ENCODE measurements at regions not wholly inside any gene's neighbourhood (a gene's known extent, or its start where the extent isn't known, plus 50 kb on each side); places are given as distances from the start of the nearest gene placed in this dataset.
"Not testable (repeated sequence)": the region's sequence is repeated elsewhere in the genome, so short reads cannot be mapped to it uniquely, and the experiment has no call there.

DNA sequence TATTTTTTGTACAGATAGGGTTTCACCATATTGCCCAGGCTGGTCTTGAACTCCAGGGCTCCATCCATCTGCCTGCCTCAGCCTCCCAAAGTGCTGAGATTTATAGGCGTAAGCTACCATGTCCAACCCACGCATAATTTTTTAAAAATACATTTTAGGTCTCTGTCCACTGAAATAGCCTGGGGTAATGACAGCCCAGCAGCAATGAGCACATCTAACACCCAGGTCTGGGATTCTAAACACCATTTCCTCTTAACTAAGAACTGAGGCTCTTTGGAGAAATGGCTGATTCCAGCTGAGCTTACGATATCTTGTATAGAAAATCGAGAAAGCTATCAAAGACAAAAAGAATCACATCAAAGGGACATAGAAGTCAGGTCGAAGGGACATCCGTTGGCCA is 245.3 kb downstream of the PARN start:
- no peak overlapping the region for H3K4me3 Mint-ChIP-seq
- no peak for DNase-seq
- H3K27me3 Mint-ChIP-seq: peaks cover 4% of the 10 kb centered on the region
- H3K4me1 Mint-ChIP-seq: no peaks in the 10 kb centered on the region
- no peak overlapping the region for H3K27ac Mint-ChIP-seq
- no peaks in the 10 kb centered on the region for H3K9me3 Mint-ChIP-seq
- intact Hi-C loops (cut with micrococcal nuclease): no loop called here
- no peaks in the 10 kb centered on the region for H3K36me3 Mint-ChIP-seq (ENCODE audit: low read depth)

DNA sequence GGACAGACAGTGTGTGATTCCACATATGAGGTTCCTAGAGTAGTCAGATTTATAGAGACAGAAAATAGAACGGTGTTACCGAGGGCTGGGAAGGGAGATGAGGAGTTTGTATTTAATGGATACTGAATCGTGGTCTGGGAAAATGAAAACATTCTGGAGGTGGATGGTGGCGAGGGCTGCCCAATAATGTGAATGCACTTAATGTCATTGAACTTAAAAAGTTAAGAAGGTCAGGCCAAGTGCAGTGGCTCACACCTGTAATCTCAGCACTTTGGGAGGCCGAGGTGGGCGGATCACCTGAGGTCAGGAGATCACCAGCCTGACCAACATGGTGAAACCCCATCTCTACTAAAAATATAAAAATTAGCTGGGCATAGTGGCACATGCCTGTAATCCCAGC is 246.2 kb downstream of the PARN start:
- intact Hi-C loops (cut with micrococcal nuclease); H3K27me3 Mint-ChIP-seq; H3K27ac Mint-ChIP-seq; DNase-seq; H3K4me3 Mint-ChIP-seq; H3K9me3 Mint-ChIP-seq; H3K36me3 Mint-ChIP-seq (ENCODE audit: low read depth); H3K4me1 Mint-ChIP-seq: not testable (repeated sequence)

DNA sequence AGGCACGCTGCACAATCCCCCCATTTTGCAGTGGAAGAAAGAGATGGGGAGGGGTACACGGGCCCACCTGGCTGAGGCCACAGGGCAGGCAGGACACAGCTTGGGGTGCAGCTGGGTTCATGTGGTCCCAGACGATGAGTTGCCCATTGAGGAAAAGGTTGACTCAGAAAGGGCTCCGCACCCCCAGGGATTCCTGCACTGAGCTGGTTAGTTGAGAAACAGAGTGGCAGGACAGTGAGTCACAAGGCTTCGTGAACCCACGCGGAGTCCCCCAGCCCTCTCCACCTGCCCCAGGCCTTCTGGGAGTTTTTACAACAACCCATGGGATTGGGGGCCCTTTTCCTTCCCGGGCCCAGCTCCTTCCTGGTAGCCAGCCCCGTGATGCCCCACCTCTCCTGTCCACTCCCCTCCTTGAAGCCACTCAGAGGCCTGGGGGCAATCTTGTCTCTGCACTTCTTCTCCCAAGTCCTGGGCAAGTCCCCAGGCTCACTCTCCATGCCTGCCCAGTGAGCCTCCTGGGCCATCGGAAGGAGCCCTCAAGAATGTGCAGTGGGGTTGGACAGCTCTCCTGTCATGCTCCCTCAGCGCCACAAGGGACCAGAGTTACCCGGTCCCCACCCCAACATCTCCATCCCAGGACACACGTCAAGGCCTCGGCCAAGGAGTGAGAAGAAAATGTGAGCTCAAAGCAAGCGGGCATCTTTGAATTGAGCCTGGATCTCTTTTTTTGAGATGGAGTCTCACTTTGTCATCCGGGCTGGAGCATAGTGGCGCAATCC is 251.2 kb downstream of the PARN start:
- H3K27me3 Mint-ChIP-seq: peaks cover 2% of the 10 kb centered on the region

DNA sequence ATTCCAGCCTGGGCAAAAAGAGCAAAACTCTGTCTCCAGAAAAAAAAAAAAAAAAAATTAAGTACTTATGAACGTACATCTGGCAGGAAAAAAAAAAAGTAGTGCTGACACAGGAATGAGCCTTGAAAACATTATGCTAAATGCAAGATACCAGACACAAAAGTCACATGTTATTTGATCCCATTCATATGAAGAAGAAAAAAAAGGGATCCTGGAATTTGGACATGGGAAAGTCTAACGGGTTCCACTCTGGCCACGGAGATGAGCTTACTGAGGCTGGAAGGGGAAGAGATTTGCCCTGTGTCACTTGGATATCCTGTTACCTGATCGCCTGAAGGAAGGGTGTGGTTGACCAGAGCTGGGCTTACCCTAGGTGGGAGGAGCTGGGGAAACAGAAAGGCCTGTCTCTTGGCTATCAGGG is 251.9 kb downstream of the PARN start:
- intact Hi-C loops (cut with micrococcal nuclease): no loop called here
- Mint-ChIP-seq H3K27ac (no peak overlapping the region), H3K27me3 (no peaks in the 10 kb centered on the region), H3K4me3 (no peak overlapping the region), H3K4me1 (no peaks in the 10 kb centered on the region), H3K9me3 (no peaks in the 10 kb centered on the region), H3K36me3 (ENCODE audit: low read depth) (no peaks in the 10 kb centered on the region)
- DNase-seq: no peak

More for the DNA sequence above, 251.2 kb downstream of the PARN start:
- Mint-ChIP-seq H3K4me3 (no peak overlapping the region), H3K27ac (no peak overlapping the region), H3K36me3 (ENCODE audit: low read depth) (no peaks in the 10 kb centered on the region), H3K9me3 (no peaks in the 10 kb centered on the region), H3K4me1 (no peaks in the 10 kb centered on the region)
- no peak for DNase-seq
- intact Hi-C loops (cut with micrococcal nuclease): no loop called here

DNA sequence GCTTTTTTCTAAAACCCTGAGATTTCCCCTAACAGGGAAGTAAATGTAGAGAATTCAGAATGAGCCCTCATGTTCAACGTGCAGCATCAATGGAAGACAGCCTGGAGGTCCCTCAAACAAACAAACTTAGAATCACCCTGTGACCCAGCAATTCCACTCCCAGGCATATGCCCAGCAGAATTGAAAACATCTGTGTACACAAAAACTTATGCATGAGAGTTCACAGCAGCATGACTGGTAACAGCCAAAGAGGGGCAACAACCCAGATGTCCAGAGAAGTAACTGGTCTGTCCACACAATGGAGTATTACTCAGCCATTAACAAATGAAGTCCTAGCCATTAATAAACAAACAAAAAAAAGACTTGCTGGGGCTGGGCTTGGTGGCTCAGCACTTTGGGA is 252.7 kb downstream of the PARN start:
- intact Hi-C loops (cut with micrococcal nuclease): no loop called here
- Mint-ChIP-seq H3K4me3 (no peak overlapping the region), H3K9me3 (no peaks in the 10 kb centered on the region), H3K27ac (no peak overlapping the region), H3K4me1 (no peaks in the 10 kb centered on the region), H3K27me3 (no peaks in the 10 kb centered on the region), H3K36me3 (ENCODE audit: low read depth) (no peaks in the 10 kb centered on the region)
- no peak for DNase-seq

DNA sequence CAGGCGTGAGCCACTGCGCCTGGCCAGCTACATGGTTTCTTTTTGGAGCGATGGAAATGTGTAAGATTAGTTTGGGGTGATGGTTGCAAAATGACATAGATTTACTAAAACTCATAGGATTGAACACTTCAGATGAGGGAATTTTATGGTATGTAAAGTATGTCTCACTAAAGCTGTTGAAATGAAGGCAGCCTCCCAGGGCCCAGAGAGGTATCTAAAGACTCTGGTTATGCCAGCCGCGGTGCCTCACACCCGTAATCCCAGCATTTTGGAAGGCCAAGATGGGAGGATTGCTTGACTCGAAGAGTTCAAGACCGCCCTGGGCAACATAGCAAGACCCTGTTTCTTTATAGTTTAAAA is 254.9 kb downstream of the PARN start:
- Mint-ChIP-seq H3K27me3 (no peaks in the 10 kb centered on the region), H3K27ac (no peak overlapping the region), H3K36me3 (ENCODE audit: low read depth) (no peaks in the 10 kb centered on the region), H3K4me1 (no peaks in the 10 kb centered on the region), H3K4me3 (no peak overlapping the region), H3K9me3 (no peaks in the 10 kb centered on the region)
- intact Hi-C loops (cut with micrococcal nuclease): no loop called here
- DNase-seq: no peak

DNA sequence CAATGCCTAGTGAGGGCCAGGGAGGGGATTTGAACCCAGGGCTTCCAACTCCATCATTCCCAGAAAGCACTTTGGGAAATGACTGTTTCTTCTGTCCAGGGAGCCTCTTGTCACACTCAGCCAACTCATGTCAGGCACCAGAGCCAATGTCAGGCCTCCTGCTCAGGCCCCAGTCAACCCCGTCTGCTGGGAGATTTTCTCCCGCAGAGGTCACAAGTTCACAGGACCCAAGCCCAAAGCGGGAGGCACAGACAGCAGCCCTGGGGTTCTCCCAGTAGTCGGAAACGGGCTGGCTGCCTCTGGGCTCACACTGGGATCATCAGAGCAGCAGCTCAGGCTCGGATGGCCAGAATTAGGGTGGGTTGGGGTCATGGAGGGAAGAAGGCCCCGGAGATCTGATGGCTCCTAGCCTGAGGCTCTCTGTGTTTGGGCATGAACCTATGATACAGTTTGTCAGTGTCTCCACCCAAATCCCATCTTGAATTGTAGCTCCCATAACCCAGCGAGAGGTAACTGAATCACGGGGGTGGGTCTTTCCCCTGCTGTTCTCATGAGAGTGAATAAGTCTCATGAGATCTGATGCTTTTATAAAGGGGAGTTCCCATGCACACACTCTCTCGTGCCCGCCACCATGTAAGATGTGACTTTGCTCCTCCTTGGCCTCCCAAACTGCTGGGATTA is 255.5 kb downstream of the PARN start:
- intact Hi-C loops (cut with micrococcal nuclease): no loop called here
- Mint-ChIP-seq H3K27ac (no peak overlapping the region), H3K36me3 (ENCODE audit: low read depth) (no peaks in the 10 kb centered on the region), H3K27me3 (no peaks in the 10 kb centered on the region), H3K4me1 (no peaks in the 10 kb centered on the region), H3K9me3 (no peaks in the 10 kb centered on the region), H3K4me3 (no peak overlapping the region)
- DNase-seq: no peak

DNA sequence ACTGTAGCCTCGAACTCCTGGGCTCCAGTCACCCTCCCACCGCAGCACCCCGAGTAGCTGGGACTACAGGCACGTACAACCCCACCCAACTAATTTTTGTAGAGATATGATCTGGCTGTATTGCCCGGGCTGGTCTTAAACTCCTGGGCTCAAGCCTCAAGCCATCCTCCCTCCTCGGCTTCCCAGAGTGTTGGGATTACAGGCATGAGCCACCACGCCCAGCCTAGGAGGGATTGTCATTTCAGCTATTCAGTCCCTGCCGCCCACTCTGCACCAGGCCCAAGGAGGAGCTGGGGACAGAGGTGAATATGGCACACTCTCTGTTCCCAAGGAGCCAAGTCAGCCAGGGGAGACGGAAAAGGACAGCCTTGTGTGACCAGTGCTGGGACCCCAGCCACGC is 256.2 kb downstream of the PARN start:
- H3K4me3 Mint-ChIP-seq: no peak overlapping the region
- no peaks in the 10 kb centered on the region for H3K36me3 Mint-ChIP-seq (ENCODE audit: low read depth)
- no peaks in the 10 kb centered on the region for H3K4me1 Mint-ChIP-seq
- H3K27ac Mint-ChIP-seq: no peak overlapping the region
- no peaks in the 10 kb centered on the region for H3K27me3 Mint-ChIP-seq
- H3K9me3 Mint-ChIP-seq: no peaks in the 10 kb centered on the region
- no peak for DNase-seq
- intact Hi-C loops (cut with micrococcal nuclease): no loop called here

DNA sequence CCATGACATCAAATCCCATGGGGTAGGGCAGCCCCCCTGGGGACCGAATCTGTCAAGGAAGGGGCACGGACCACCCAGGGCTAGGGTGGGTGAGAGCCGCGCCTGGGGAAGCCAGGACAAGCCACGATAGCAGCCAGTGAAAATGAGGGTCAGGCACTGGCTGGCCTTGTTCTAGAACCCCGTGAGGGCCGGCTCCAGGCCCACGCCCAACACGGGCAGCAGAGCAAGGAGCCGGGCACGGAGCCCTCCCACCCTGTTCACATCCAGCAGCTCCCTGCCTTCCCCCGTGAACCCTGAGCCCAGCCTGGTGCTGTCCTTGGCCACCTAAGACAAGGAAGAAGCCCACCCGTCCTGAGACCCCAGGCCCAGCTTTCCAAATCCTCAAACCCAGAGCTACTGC is 256.7 kb downstream of the PARN start:
- intact Hi-C loops (cut with micrococcal nuclease): no loop called here
- Mint-ChIP-seq H3K36me3 (ENCODE audit: low read depth) (no peaks in the 10 kb centered on the region), H3K27ac (no peak overlapping the region), H3K4me1 (no peaks in the 10 kb centered on the region), H3K4me3 (no peak overlapping the region), H3K27me3 (no peaks in the 10 kb centered on the region), H3K9me3 (no peaks in the 10 kb centered on the region)
- no peak for DNase-seq

DNA sequence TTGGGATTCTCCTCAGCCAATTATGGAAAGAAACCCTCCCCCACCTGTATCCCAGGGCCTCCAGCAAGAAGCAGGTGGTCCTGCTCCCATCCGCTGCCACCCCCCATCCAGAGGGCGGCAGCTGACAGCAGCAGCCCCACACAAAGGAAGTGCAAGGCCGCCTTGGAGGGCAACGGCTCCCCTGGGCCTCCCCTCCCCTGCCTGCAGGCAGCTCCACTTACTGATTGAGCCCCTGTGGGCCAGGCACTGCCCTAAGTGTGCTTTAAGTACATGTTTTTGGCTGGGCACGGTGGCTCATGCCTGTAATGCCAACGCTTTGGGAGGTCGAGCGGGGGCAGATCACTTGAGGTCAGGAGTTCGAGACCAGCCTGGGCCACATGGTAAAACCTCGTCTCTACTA is 257.6 kb downstream of the PARN start:
- no peaks in the 10 kb centered on the region for H3K4me1 Mint-ChIP-seq
- no peak for DNase-seq

DNA sequence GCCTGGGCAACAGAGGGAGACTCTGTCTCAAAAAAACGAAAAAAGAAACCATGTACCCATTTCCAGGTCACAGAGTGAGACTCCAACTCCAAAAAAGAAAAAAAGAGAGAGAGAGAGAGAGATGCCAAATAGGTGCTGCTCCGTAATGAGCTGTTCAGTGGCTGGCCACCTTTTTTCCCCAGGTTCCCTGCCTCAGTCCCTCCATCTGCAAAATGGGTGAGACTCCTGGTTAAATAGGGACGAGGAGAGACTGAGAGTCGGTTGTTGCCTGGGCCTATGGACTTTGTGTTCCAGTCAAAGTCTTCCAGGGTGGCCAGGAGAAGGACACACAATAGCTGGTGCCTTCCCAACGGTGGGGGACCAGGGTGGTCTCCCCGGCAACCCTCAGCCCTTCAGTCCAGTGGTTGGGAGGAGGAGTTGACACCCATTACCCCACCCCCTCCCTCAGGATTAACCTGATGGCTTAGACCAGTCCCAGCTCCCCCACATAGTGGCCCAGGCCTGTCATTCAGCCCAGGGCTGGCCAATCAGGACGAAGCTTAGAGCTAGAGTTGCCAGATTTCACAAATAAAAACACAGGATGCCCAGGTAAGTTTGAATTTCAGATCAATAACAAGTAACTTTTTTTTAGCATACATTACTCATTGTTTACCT is 258.2 kb downstream of the PARN start:
- no peak overlapping the region for H3K27ac Mint-ChIP-seq
- no peaks in the 10 kb centered on the region for H3K27me3 Mint-ChIP-seq

More for the DNA sequence above, 257.6 kb downstream of the PARN start:
- Mint-ChIP-seq H3K36me3 (ENCODE audit: low read depth) (no peaks in the 10 kb centered on the region), H3K27ac (no peak overlapping the region), H3K27me3 (no peaks in the 10 kb centered on the region), H3K4me3 (no peak overlapping the region), H3K9me3 (no peaks in the 10 kb centered on the region)
- intact Hi-C loops (cut with micrococcal nuclease): no loop called here

DNA sequence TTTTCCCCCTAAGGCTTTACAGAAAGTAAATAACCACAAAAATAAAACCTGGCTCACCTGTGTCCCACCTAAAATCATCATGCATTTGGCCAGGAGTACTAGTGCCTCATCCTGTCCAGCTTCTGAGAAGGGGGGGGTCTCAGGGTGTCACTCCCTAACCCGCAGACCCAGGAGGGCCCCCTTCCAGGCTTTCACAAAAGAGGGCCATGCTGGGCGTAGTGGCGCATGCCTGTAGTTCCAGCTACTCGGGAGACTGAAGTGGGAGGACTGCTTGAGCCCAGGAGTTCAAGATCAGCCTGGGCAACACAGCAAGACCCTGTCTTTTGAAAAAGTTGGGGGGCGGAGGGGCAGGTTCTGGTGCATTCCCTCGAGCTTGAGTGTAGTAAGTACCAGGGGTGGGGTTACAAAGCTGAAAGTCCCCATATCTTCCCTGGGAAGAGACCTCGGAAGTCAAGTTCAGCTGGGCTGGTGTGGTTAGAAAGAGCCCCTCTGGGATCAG is 259.3 kb downstream of the PARN start:
- H3K4me1 Mint-ChIP-seq: no peaks in the 10 kb centered on the region
- no peak overlapping the region for H3K27ac Mint-ChIP-seq
- H3K4me3 Mint-ChIP-seq: no peak overlapping the region
- intact Hi-C loops (cut with micrococcal nuclease): no loop called here
- no peaks in the 10 kb centered on the region for H3K27me3 Mint-ChIP-seq
- no peaks in the 10 kb centered on the region for H3K9me3 Mint-ChIP-seq
- H3K36me3 Mint-ChIP-seq (ENCODE audit: low read depth): no peaks in the 10 kb centered on the region
- DNase-seq: no peak

More for the DNA sequence above, 258.2 kb downstream of the PARN start:
- H3K4me3 Mint-ChIP-seq: no peak overlapping the region
- H3K9me3 Mint-ChIP-seq: no peaks in the 10 kb centered on the region
- no peak for DNase-seq
- intact Hi-C loops (cut with micrococcal nuclease): no loop called here
- no peaks in the 10 kb centered on the region for H3K36me3 Mint-ChIP-seq (ENCODE audit: low read depth)
- no peaks in the 10 kb centered on the region for H3K4me1 Mint-ChIP-seq

DNA sequence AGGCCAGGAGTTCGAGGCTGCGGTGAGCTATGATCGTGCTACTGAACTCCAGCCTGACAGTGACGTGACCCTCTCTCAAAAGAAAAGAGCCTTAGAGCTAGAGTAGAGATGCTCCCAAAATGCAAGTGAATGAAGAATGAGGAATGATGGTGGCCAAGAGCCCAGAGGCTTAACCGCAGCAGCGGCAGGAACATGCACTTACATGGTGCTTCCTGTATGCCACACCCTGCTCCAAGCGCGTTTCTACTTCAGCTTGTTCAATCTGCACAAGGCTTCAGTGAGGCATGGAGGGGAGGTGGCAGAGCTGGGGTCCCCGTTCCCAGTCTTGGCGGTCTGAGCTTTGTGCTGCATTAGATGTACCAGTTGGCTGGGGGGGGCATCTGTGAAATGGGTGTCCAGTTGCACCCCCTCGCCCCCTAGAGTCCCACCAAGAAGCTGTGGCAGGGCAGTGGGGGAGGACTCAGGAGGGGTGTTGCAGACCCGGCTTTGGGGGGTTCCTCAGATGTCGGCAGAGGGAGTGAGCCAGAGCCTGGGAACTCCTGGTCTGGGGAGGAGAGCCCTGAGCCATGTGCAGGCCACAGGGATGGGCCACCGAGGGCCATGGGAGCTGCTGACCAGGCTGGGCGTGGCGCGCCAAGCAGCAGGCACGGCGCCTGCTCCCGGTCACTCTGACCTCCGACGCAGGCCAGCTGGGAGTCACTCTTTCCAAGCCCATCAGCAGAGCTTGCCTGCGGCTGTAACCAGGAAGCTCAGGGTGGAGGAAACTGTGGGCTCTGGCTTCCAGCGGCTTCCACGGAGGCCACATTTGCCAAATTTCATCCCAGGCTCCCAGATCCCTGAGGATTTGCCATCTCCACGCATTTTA is 260.1 kb downstream of the PARN start:
- intact Hi-C loops (cut with micrococcal nuclease): no loop called here

More for the DNA sequence above, 260.1 kb downstream of the PARN start:
- no peak for DNase-seq
- Mint-ChIP-seq H3K4me3 (no peak overlapping the region), H3K27ac (no peak overlapping the region), H3K36me3 (ENCODE audit: low read depth) (no peaks in the 10 kb centered on the region), H3K27me3 (no peaks in the 10 kb centered on the region), H3K4me1 (no peaks in the 10 kb centered on the region), H3K9me3 (no peaks in the 10 kb centered on the region)
